HG03175 (cell line): ENCODE measurements at regions not wholly inside any gene's neighbourhood (a gene's known extent, or its start where the extent isn't known, plus 50 kb on each side); places are given as distances from the start of the nearest gene placed in this dataset.
"Not testable (repeated sequence)": the region's sequence is repeated elsewhere in the genome, so short reads cannot be mapped to it uniquely, and the experiment has no call there.

ENCODE experiments used
- ATAC-seq: cut with Tn5 transposase; IDR thresholded peaks from one replicate; pipeline ENCODE4 v1.9.1; 2021; ENCODE audit warnings: mild to moderate bottlenecking, moderate library complexity; ENCODE audit not compliant: unreplicated experiment

GRCh38 chr10:29185050-29185449, 103.8 kb upstream of the LYZL1 start:
- no peak for ATAC-seq

DNA sequence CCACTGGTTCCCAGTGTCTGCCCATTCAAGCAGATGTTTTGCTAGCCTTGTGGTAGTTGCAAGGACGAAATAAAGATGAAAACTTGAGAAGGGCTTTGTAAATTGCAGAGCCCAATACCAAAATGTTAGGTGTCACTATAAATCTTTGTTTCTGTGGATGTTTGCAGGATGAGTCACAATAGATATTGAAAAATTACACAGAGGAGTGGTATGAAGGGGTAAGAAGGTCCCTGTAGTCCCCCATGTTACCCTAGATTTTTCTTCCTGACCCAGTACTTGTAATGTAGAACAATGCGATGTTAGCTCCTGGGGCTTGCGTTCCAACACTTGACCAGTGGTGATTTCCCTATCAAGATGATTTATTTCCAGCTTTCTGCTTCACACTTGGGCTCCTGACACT, 102.6 kb upstream of the LYZL1 start:
- ATAC-seq: no peak

GRCh38 chr10:29189256-29189655, 99.6 kb upstream of the LYZL1 start:
- ATAC-seq: no peak

GRCh38 chr10:29191674-29192073, 97.2 kb upstream of the LYZL1 start:
- no peak for ATAC-seq

DNA sequence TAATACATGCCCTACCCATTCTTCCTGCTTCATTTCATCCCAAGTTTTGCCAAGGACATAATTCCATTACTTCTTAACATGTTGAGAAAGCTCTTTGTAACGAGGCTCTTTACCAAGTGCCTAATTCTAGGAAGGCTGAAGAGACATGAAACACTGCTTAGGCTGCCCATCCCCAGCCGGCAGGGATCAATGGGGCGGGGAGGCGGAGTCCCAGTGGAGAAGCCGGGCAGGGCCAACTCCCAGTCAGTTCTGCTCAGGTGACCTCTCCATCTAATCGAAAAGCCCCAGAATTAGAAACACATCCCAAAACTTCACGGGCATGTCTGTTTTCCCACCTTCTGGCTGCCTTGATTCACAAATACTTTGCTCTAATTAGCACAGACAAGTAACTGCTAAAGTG, 89.5 kb upstream of the LYZL1 start:
- no peak for ATAC-seq

DNA sequence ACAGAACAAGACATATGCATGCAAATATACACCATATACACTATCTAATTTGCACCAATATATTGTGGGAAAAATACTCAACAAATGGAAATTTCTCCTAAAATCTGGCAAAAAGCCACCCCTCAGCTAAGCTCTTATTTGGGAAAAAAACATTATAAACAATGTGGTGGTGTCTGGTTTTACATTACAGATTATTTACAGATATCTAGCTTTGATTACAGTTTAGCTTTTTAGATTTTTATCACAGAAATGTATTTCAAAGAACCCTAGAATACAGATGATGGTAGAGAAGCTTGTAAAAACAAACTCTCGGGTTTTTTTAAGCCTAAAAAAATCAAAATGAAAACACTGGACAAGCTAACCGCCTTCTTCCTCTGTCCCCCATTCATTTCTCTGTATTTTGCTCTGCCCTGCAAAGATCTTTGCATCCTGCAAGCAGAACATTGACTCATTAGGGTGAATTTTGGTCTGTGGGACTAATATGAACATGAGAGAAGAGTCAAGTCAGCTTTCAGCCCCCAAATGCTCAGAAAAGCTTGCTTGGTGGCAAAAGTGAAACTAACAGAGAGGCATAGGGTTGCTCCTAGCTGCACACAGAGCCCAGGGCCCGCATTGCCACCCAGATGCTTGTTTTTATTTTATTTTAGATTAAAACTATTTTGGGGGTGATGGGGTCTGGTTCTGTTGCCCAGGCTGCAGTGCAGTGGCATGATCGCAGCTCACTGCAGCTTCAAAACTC, 88.8 kb upstream of the LYZL1 start:
- ATAC-seq: no peak

GRCh38 chr10:29202386-29202940, 86.4 kb upstream of the LYZL1 start:
- no peak for ATAC-seq

DNA sequence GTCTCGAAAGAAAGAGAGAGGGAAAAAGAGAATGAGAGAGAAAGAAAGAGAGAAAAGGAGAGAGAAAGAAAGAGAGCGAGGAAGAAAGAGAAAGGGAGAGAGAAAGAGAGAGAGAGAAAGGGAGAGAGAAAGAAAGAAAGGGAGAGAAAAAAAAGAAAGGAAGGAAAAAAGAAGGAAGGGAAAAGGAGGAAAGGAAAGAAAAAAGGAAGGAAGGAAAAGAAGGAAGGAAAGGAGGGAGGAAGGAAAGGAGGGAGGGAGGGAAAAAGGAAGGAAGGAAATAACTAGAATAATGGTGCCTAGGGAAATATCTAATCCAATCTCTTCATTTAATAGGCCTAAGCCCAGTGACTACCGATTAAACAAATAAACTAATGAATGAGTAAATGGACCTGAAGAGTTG, 85.4 kb upstream of the LYZL1 start:
- no peak for ATAC-seq

- ATAC-seq: no peak
Measured at GRCh38 chr10:29204070-29204800, 84.6 kb upstream of the LYZL1 start.

GRCh38 chr10:29205787-29206186, 83.1 kb upstream of the LYZL1 start:
- ATAC-seq: no peak

DNA sequence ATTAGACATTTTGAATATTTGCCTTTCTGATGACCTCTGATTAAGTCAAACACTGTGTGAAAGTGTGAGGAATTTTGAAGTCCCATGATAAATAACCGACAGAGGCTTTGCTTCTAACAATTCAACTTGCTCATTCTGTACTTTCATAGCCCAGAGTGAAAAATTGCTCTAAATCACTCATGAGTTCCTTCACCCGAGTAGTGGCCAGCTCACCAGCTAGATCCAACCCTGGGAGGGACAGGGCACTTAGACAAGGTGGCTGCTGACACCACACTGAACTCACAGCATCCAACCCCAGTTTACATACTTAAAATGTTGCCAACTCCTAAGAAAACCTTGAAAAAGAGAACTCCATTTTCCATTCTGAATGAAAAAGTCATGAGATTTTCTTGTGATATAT, 80.0 kb upstream of the LYZL1 start:
- no peak for ATAC-seq

- no peak for ATAC-seq
Measured at GRCh38 chr10:29209830-29210229, 79.0 kb upstream of the LYZL1 start.

- ATAC-seq: no peak
Measured at GRCh38 chr10:29210266-29210868, 78.5 kb upstream of the LYZL1 start.

GRCh38 chr10:29212597-29212996, 76.3 kb upstream of the LYZL1 start:
- ATAC-seq: no peak

DNA sequence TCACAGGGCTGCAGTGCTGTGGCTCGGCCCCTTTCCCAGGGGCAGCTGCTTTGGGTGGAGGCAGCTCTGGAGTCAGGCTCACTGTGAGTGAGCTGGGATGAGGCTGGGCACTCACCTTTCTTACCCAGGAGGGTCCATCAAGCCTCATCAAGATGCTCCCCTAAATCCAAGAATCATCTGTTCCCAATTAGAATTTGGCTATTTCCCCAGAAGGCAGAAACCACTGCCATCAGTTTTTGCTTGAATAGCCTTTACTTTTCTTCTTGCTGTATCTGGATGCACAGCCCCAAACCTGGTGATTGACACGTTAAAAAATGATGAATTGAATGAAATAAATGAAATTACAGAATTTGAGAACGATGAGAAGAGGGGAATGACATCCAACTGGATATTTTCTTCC, 74.3 kb upstream of the LYZL1 start:
- no peak for ATAC-seq

- ATAC-seq: no peak
Measured at GRCh38 chr10:29217292-29217738, 71.6 kb upstream of the LYZL1 start.

DNA sequence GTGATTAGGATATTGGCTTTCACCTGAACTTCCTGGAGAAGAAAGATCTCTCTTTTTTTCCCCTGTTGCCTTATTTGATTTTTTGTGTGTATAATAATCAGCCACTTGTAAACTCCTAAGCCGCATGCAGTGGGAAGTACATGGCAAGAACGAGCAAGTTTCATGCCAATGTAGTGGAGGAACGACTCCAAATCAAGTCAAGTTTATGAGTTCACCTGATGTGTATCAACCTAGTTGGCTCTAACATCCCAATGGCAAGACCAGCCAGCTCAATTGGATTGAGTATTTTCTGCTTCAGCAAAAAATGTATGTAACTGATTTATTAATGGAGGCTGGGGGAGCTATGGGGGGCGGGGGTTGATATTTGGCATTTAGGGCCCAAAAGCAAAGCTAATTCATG, 65.5 kb upstream of the LYZL1 start:
- ATAC-seq: no peak

DNA sequence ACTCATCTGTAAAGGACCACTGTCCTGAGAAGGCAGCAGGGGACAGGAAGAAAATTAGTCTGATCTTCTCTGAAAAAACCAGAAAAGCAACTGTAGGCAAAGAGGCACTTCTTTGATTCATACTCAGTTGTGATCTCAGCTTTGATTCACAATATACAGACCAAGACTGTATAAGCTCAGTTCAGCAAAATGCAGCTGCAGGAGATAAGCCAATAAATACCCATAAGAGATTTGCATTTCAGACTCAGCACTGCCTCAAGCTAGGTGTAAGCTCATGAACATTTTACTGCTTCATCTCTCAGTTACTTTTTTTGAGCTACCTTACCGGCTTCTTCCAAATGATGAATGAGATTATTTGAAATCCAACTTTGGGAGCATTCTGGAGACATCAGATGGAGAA, 64.2 kb upstream of the LYZL1 start:
- ATAC-seq: no peak

GRCh38 chr10:29227201-29227600, 61.7 kb upstream of the LYZL1 start:
- no peak for ATAC-seq

- ATAC-seq: no peak
Measured at GRCh38 chr10:29228562-29228961, 60.3 kb upstream of the LYZL1 start.

GRCh38 chr10:29229258-29229705, 59.6 kb upstream of the LYZL1 start:
- no peak for ATAC-seq

GRCh38 chr10:29236910-29237309, 52.0 kb upstream of the LYZL1 start:
- not testable (repeated sequence) for ATAC-seq
